ENCODE measurements at regions not wholly inside any gene's neighbourhood (a gene's known extent, or its start where the extent isn't known, plus 50 kb on each side); places are given as distances from the start of the nearest gene placed in this dataset.
"Not testable (repeated sequence)": the region's sequence is repeated elsewhere in the genome, so short reads cannot be mapped to it uniquely, and the experiment has no call there.

GRCh38 chr1:114032271-114033215, 53.3 kb downstream of the OLFML3 start:
- Histone ChIP-seq H3K9me3 (no peaks in the 10 kb centered on the region), H3K4me3 (no peak overlapping the region), H3K27me3 (ENCODE audit: low read depth) (no peaks in the 10 kb centered on the region), H3K4me1 (peaks cover 44% of the 10 kb centered on the region), H3K36me3 (replicated peaks) (no peaks in the 10 kb centered on the region)
- no peak for DNase-seq (ENCODE audit: low spot score in 2 of 2)
- in situ Hi-C loops (cut with MboI; ENCODE audit: low sequenced_read_pairs), result no loop called here

- H3K4me1 ChIP-seq, result peaks cover 50% of the 10 kb centered on the region
- in situ Hi-C loops (cut with MboI; ENCODE audit: low sequenced_read_pairs), result no loop called here
- no peak overlapping the region for H3K4me3 ChIP-seq
- peak; percentile 45 to 64 for DNase-seq (ENCODE audit: low spot score in 2 of 2)
- no peaks in the 10 kb centered on the region for H3K36me3 ChIP-seq (replicated peaks)
- no peaks in the 10 kb centered on the region for H3K9me3 ChIP-seq
- no peaks in the 10 kb centered on the region for H3K27me3 ChIP-seq (ENCODE audit: low read depth)
These were observed 54.0 kb downstream of the OLFML3 start for GRCh38 chr1:114033216-114033706.

GRCh38 chr1:114033961-114034360, 54.7 kb downstream of the OLFML3 start:
- Histone ChIP-seq H3K27me3 (ENCODE audit: low read depth) (no peaks in the 10 kb centered on the region), H3K4me1 (peaks cover 57% of the 10 kb centered on the region), H3K9me3 (no peaks in the 10 kb centered on the region), H3K4me3 (no peak overlapping the region), H3K36me3 (replicated peaks) (no peaks in the 10 kb centered on the region)
- in situ Hi-C loops (cut with MboI; ENCODE audit: low sequenced_read_pairs), result no loop called here
- DNase-seq (ENCODE audit: low spot score in 2 of 2), result no peak

GRCh38 chr1:114034567-114035303, 55.5 kb downstream of the OLFML3 start:
- Histone ChIP-seq H3K27me3 (ENCODE audit: low read depth) (no peaks in the 10 kb centered on the region), H3K9me3 (no peaks in the 10 kb centered on the region), H3K36me3 (replicated peaks) (no peaks in the 10 kb centered on the region), H3K4me1 (peaks cover 63% of the 10 kb centered on the region), H3K4me3 (no peak overlapping the region)
- in situ Hi-C loops (cut with MboI; ENCODE audit: low sequenced_read_pairs), result no loop called here
- peak in 1 of 2 experiments; percentile 87 for DNase-seq (ENCODE audit: low spot score in 2 of 2)

DNA sequence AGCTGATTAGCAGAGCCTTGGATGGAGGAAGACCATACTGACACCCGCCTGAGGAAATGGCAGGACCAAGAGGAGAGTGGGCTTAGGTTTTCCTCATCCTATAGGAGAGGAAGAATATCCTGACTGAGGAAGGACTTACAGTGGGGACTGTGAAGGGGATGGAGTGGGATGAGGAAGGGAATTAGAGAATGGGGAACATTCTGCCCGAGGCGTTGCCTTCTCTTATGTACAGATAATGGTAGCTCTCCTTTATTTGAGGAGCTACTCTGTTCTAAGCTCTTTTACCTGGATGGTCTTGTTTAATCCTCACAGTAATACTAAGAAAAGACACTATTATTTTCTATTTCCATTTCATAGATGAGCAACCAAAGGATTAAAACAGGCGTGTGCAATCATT, 56.0 kb downstream of the OLFML3 start:
- in situ Hi-C loops (cut with MboI; ENCODE audit: low sequenced_read_pairs), result no loop called here
- H3K4me1 ChIP-seq, result peaks cover 67% of the 10 kb centered on the region

GRCh38 chr1:114036841-114037630, 57.8 kb downstream of the OLFML3 start:
- H3K4me3 ChIP-seq; H3K27me3 ChIP-seq (ENCODE audit: low read depth); DNase-seq (ENCODE audit: low spot score in 2 of 2); H3K36me3 ChIP-seq (replicated peaks); H3K9me3 ChIP-seq; in situ Hi-C loops (cut with MboI; ENCODE audit: low sequenced_read_pairs): not testable (repeated sequence)
- peaks cover 67% of the 10 kb centered on the region for H3K4me1 ChIP-seq

More for the DNA sequence above, 56.0 kb downstream of the OLFML3 start:
- H3K4me3 ChIP-seq, result no peak overlapping the region
- H3K36me3 ChIP-seq (replicated peaks), result no peaks in the 10 kb centered on the region
- H3K9me3 ChIP-seq, result no peaks in the 10 kb centered on the region
- peak; percentile 60 to 63 for DNase-seq (ENCODE audit: low spot score in 2 of 2)
- H3K27me3 ChIP-seq (ENCODE audit: low read depth), result no peaks in the 10 kb centered on the region

DNA sequence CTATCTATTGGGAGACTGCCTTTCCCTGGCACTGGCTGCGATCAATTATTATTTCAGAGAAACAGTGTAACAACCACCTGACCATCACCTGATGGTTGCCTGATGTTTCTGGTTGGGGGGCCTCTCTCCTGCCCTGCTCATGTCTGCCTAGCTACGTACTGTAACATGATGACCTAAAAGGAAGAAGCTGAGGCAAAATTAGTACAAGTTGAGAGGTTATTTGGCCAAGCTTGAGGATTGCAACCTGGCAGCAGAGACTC, 58.3 kb downstream of the OLFML3 start:
- no peaks in the 10 kb centered on the region for H3K27me3 ChIP-seq (ENCODE audit: low read depth)
- DNase-seq (ENCODE audit: low spot score in 2 of 2), result no peak
- no peaks in the 10 kb centered on the region for H3K36me3 ChIP-seq (replicated peaks)
- in situ Hi-C loops (cut with MboI; ENCODE audit: low sequenced_read_pairs), result no loop called here
- H3K4me3 ChIP-seq, result no peak overlapping the region
- H3K4me1 ChIP-seq, result peaks cover 67% of the 10 kb centered on the region
- no peaks in the 10 kb centered on the region for H3K9me3 ChIP-seq

GRCh38 chr1:114037962-114038816, 58.9 kb downstream of the OLFML3 start:
- no peaks in the 10 kb centered on the region for H3K27me3 ChIP-seq (ENCODE audit: low read depth)
- in situ Hi-C loops (cut with MboI; ENCODE audit: low sequenced_read_pairs), result no loop called here
- H3K4me3 ChIP-seq, result no peak overlapping the region
- H3K36me3 ChIP-seq (replicated peaks), result no peaks in the 10 kb centered on the region
- peak; percentile 64 to 83 for DNase-seq (ENCODE audit: low spot score in 2 of 2)
- H3K4me1 ChIP-seq, result peaks cover 72% of the 10 kb centered on the region
- H3K9me3 ChIP-seq, result no peaks in the 10 kb centered on the region
